HPDE6-E6E7 (cell line): ENCODE measurements at regions not wholly inside any gene's neighbourhood (a gene's known extent, or its start where the extent isn't known, plus 50 kb on each side); places are given as distances from the start of the nearest gene placed in this dataset.
"Not testable (repeated sequence)": the region's sequence is repeated elsewhere in the genome, so short reads cannot be mapped to it uniquely, and the experiment has no call there.

Experiments used
- DNase-seq: peaks from one replicate; pipeline ENCODE4 v3.0.0; 2011; ENCODE audit warnings: missing footprints; ENCODE audit errors: extremely low spot score

- no peak for DNase-seq
Measured at GRCh38 chr3:80334534-80334933, 566.7 kb upstream of the ROBO1 start.

- DNase-seq, result no peak
Measured at GRCh38 chr3:80331494-80332170, 563.8 kb upstream of the ROBO1 start.

GRCh38 chr3:80314541-80314940 is 546.7 kb upstream of the ROBO1 start:
- DNase-seq, result not testable (repeated sequence)

GRCh38 chr3:80308637-80309036 is 540.8 kb upstream of the ROBO1 start:
- no peak for DNase-seq

- DNase-seq, result no peak
Measured at GRCh38 chr3:80307844-80308243, 540.0 kb upstream of the ROBO1 start.

GRCh38 chr3:80297720-80298119 is 529.9 kb upstream of the ROBO1 start:
- no peak for DNase-seq

- DNase-seq, result no peak
Measured at GRCh38 chr3:80285388-80285787, 517.6 kb upstream of the ROBO1 start.

GRCh38 chr3:80283783-80284182 is 516.0 kb upstream of the ROBO1 start:
- no peak for DNase-seq

- DNase-seq, result no peak
Measured at GRCh38 chr3:80278056-80278455, 510.3 kb upstream of the ROBO1 start.

GRCh38 chr3:80275120-80275519 is 507.3 kb upstream of the ROBO1 start:
- no peak for DNase-seq

GRCh38 chr3:80263260-80263659 is 495.5 kb upstream of the ROBO1 start:
- DNase-seq, result no peak

GRCh38 chr3:80261082-80261481 is 493.3 kb upstream of the ROBO1 start:
- no peak for DNase-seq

GRCh38 chr3:80259736-80260135 is 491.9 kb upstream of the ROBO1 start:
- DNase-seq, result no peak

GRCh38 chr3:80252113-80252512 is 484.3 kb upstream of the ROBO1 start:
- no peak for DNase-seq

- no peak for DNase-seq
Measured at GRCh38 chr3:80247766-80248165, 480.0 kb upstream of the ROBO1 start.

- DNase-seq, result no peak
Measured at GRCh38 chr3:80244390-80244789, 476.6 kb upstream of the ROBO1 start.

- no peak for DNase-seq
Measured at GRCh38 chr3:80241791-80242190, 474.0 kb upstream of the ROBO1 start.

- DNase-seq, result no peak
Measured at GRCh38 chr3:80239301-80239700, 471.5 kb upstream of the ROBO1 start.

GRCh38 chr3:80238606-80239005 is 470.8 kb upstream of the ROBO1 start:
- DNase-seq, result no peak

GRCh38 chr3:80238152-80238551 is 470.4 kb upstream of the ROBO1 start:
- no peak for DNase-seq

- no peak for DNase-seq
Measured at GRCh38 chr3:80234706-80235105, 466.9 kb upstream of the ROBO1 start.

GRCh38 chr3:80233576-80233975 is 465.8 kb upstream of the ROBO1 start:
- DNase-seq, result no peak

GRCh38 chr3:80232760-80233159 is 465.0 kb upstream of the ROBO1 start:
- DNase-seq, result peak; percentile 16

GRCh38 chr3:80230962-80231361 is 463.2 kb upstream of the ROBO1 start:
- no peak for DNase-seq
